ENCODE measurements at regions not wholly inside any gene's neighbourhood (a gene's known extent, or its start where the extent isn't known, plus 50 kb on each side); places are given as distances from the start of the nearest gene placed in this dataset. TPM values are rescaled to one million over a fixed set of nuclear protein-coding genes. Genes with fewer than 3 reads are reported as not detected.

GRCh38 chr6:165722022-165722421 is 59.0 kb upstream of the PDE10A start:
- DNase-seq (ENCODE audit: low spot score), result no peak

DNA sequence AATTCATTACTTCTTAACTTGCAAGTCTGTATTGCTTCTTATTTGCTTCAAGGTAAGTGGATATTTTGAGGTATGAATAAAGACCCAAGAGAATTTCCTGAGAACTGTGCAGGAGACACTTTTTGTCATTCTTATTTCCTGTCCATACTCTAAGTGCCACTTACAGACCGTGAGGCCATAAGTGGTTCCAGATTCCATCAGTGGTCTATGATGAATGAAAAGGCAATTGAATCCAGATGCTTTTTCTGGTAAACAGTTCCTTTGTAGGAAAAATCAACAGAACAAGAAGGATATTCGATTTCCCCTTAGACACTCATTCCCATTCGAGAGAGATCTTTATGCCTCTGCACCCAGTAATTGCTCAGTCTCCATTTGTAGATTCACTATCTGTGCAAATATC is 58.3 kb upstream of the PDE10A start:
- no peak for DNase-seq (ENCODE audit: low spot score)

DNA sequence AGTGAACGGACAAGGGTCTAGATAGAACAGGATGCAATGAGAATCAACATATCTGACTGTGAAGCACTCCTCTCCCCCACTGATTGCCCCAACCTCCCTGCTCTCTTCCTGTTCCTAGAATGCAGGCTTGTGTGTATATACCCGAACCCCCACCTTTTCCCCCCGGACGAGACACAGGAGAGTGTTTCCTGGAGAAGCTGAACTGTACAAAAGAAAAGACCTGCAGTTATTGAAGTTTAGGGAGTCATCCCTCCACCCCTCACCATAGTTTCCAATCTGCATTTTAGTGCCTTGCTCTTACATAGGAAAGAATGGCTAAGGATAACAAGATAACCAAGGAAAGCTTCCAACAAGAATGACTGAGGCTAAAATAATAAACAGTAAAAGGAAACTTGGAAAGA is 55.5 kb upstream of the PDE10A start:
- no peak for DNase-seq (ENCODE audit: low spot score)

DNA sequence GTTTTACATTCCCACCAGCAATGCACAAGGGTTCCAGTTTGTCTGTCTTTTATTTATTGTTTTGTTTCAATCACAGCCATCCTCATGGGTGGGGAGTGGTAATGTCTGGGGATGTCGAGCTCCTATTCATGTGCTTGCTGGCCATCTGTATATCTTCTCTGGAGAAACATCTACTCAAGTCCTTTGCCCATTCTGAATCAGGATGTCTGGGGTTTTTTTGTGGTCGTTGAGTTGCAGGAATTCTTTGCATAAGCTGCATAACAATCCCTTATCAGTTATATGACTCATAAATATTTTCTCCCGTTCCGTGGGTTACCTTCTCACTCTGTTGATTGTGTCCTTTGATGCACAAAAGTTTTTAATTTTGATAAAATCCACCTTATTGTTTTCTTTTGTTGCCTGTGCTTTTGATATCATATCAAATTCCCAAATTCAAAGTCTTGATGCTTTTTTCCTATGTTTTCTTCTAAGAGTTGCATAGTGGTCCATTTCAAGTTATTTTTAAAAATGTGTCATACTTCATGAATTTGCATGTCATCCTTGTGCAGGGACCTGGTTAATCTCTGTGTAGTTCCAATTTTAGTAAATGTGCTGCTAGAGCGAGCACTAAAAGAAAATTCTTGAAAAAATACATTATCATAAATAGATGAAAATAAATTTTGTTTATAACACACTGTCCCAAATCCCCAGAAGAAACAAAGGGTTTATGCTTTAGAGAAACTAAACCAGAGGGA is 54.9 kb upstream of the PDE10A start:
- peak; percentile 6 for DNase-seq (ENCODE audit: low spot score)

DNA sequence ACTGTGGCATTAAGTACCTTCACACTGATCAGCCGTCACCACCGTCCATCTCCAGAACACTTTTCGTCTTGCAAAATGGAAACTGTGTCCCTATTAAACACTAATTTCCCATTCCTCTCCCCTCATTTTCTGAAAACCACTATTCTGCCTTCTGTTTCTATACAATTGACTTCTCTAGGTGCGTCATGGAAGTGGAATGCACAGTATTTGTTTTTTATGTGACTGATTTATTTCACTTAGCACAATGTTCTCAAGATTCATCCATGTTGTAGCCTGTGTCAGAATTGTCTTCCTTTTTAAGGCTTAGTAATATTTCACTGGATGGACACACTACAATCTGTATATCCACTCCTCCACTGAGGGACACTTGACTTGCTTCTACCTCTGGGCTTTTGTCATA is 53.8 kb upstream of the PDE10A start:
- DNase-seq (ENCODE audit: low spot score), result no peak

- no peak for DNase-seq (ENCODE audit: low spot score)
These were observed 52.4 kb upstream of the PDE10A start for GRCh38 chr6:165715428-165715827.

DNA sequence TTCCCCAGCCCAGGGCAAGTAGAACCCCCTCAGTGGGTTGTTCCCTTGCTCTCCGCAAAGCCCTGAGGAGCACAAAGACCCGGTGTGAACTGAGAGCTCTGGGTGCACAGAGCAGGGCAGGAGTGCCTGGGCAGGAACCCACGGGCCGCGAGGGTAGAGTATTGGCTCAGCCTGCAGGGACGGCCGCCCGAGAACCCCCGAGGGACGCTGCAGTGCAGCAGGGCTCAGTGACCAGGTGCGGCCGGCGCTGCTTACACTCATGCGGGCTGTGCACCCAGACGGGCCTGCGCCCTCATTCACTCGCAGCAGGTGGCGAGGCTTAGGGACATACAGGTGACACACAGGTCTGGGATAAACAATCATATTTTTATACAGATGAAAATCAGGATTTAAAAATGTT is 51.9 kb upstream of the PDE10A start:
- DNase-seq (ENCODE audit: low spot score), result no peak

- DNase-seq (ENCODE audit: low spot score), result no peak
These were observed 50.9 kb upstream of the PDE10A start for GRCh38 chr6:165713845-165714466.

Small RNA genes in the stretch of these regions (small RNA-seq; reads per million reads assigned to genes)
- not detected for gene RNU6-730P
